Osteocyte (in vitro differentiated cells): ENCODE measurements at regions not wholly inside any gene's neighbourhood (a gene's known extent, or its start where the extent isn't known, plus 50 kb on each side); places are given as distances from the start of the nearest gene placed in this dataset.

Experiments used
- DNase-seq: peaks from one replicate; pipeline ENCODE4 v3.0.0; 2021; ENCODE audit warnings: mixed read lengths; ENCODE audit not compliant: unreplicated experiment; ENCODE audit errors: extremely low spot score
- H3K27ac Mint-ChIP-seq: one replicate; pipeline ENCODE4 v1.8.0; 2021; ENCODE audit warnings: mild to moderate bottlenecking, mixed read lengths; ENCODE audit not compliant: unreplicated experiment
- H3K27me3 Mint-ChIP-seq: one replicate; pipeline ENCODE4 v1.8.0; 2021; ENCODE audit warnings: mixed read lengths; ENCODE audit not compliant: unreplicated experiment
- H3K36me3 Mint-ChIP-seq: one replicate; pipeline ENCODE4 v1.8.0; 2021; ENCODE audit warnings: mixed read lengths; ENCODE audit not compliant: unreplicated experiment
- H3K4me1 Mint-ChIP-seq: one replicate; pipeline ENCODE4 v1.8.0; 2021; ENCODE audit warnings: mixed read lengths; ENCODE audit not compliant: unreplicated experiment
- H3K4me3 Mint-ChIP-seq: one replicate; pipeline ENCODE4 v1.8.0; 2021; ENCODE audit warnings: mild to moderate bottlenecking, moderate library complexity, mixed read lengths; ENCODE audit not compliant: unreplicated experiment
- H3K9me3 Mint-ChIP-seq: one replicate; pipeline ENCODE4 v1.8.0; 2021; ENCODE audit warnings: mixed read lengths; ENCODE audit not compliant: unreplicated experiment
- CTCF ChIP-seq: fragments of 200-600 bp; sonication (generic); IDR thresholded peaks from 2 replicates; pipeline ENCODE4 v1.5.0; 2021; ENCODE audit warnings: antibody characterized with exemption, mild to moderate bottlenecking, moderate library complexity

- peaks cover 25% of the 10 kb centered on the region for H3K4me1 Mint-ChIP-seq
- no peak overlapping the region for H3K27ac Mint-ChIP-seq
- H3K9me3 Mint-ChIP-seq, result no peaks in the 10 kb centered on the region
- DNase-seq, result no peak
- no peaks in the 10 kb centered on the region for H3K36me3 Mint-ChIP-seq
- peaks cover 63% of the 10 kb centered on the region for H3K27me3 Mint-ChIP-seq
- peak overlapping the region; percentile 75 for H3K4me3 Mint-ChIP-seq
- no peak for TF ChIP-seq CTCF
These were observed 206.5 kb upstream of the ZNF184 start for GRCh38 chr6:27679308-27679963.

- no peaks in the 10 kb centered on the region for H3K36me3 Mint-ChIP-seq
- H3K9me3 Mint-ChIP-seq, result no peaks in the 10 kb centered on the region
- H3K4me1 Mint-ChIP-seq, result peaks cover 25% of the 10 kb centered on the region
- no peak for TF ChIP-seq CTCF
- H3K27me3 Mint-ChIP-seq, result peaks cover 70% of the 10 kb centered on the region
- H3K27ac Mint-ChIP-seq, result no peak overlapping the region
- DNase-seq, result no peak
- H3K4me3 Mint-ChIP-seq, result no peak overlapping the region
These were observed 205.6 kb upstream of the ZNF184 start for GRCh38 chr6:27678469-27678868.

GRCh38 chr6:27674882-27675281 is 202.0 kb upstream of the ZNF184 start:
- Mint-ChIP-seq H3K4me1 (peaks cover 32% of the 10 kb centered on the region), H3K9me3 (no peaks in the 10 kb centered on the region), H3K27ac (no peak overlapping the region)

GRCh38 chr6:27672113-27672799 is 199.4 kb upstream of the ZNF184 start:
- H3K4me3 Mint-ChIP-seq, result peak overlapping the region; percentile 63
- no peaks in the 10 kb centered on the region for H3K9me3 Mint-ChIP-seq
- H3K4me1 Mint-ChIP-seq, result peaks cover 51% of the 10 kb centered on the region
- DNase-seq, result no peak
- no peak for TF ChIP-seq CTCF
- no peaks in the 10 kb centered on the region for H3K36me3 Mint-ChIP-seq
- peaks cover 70% of the 10 kb centered on the region for H3K27me3 Mint-ChIP-seq
- peak overlapping the region; percentile 21 for H3K27ac Mint-ChIP-seq

More at GRCh38 chr6:27674882-27675281, 202.0 kb upstream of the ZNF184 start:
- TF ChIP-seq CTCF, result no peak
- no peak overlapping the region for H3K4me3 Mint-ChIP-seq
- no peaks in the 10 kb centered on the region for H3K36me3 Mint-ChIP-seq
- no peak for DNase-seq
- H3K27me3 Mint-ChIP-seq, result peaks cover 67% of the 10 kb centered on the region

GRCh38 chr6:27669624-27670301 is 196.9 kb upstream of the ZNF184 start:
- H3K4me1 Mint-ChIP-seq, result peaks cover 58% of the 10 kb centered on the region
- no peaks in the 10 kb centered on the region for H3K36me3 Mint-ChIP-seq
- H3K27ac Mint-ChIP-seq, result no peak overlapping the region
- H3K27me3 Mint-ChIP-seq, result peaks cover 72% of the 10 kb centered on the region
- no peaks in the 10 kb centered on the region for H3K9me3 Mint-ChIP-seq
- H3K4me3 Mint-ChIP-seq, result peak overlapping the region; percentile 66
- no peak for TF ChIP-seq CTCF
- DNase-seq, result no peak
